GM13976 (cell line): ENCODE measurements at regions not wholly inside any gene's neighbourhood (a gene's known extent, or its start where the extent isn't known, plus 50 kb on each side); places are given as distances from the start of the nearest gene placed in this dataset.

Experiments
- DNase-seq: peaks from one replicate; pipeline ENCODE4 v3.0.0; 2012; ENCODE audit warnings: low spot score
- in situ Hi-C: fragments of 300-500 bp; cut with MboI; formaldehyde crosslinking; loops from one replicate; pipeline ENCODE4 v1.12.0; 2022; ENCODE audit warnings: low sequenced_read_pairs, mixed read lengths, inconsistent platforms; ENCODE audit not compliant: unreplicated experiment
- TF ChIP-seq, protein P1 (sequence below): IDR thresholded peaks from 2 replicates; pipeline ENCODE4 v1.5.1; 2012; ENCODE audit warnings: borderline replicate concordance, mild to moderate bottlenecking; ENCODE audit not compliant: insufficient read depth; ENCODE audit errors: extremely low read depth, missing control alignments, control extremely low read depth

GRCh38 chr6:1540864-1541521, 68.7 kb upstream of the FOXC1 start:
- no peak for DNase-seq
- TF ChIP-seq, protein P1, sequence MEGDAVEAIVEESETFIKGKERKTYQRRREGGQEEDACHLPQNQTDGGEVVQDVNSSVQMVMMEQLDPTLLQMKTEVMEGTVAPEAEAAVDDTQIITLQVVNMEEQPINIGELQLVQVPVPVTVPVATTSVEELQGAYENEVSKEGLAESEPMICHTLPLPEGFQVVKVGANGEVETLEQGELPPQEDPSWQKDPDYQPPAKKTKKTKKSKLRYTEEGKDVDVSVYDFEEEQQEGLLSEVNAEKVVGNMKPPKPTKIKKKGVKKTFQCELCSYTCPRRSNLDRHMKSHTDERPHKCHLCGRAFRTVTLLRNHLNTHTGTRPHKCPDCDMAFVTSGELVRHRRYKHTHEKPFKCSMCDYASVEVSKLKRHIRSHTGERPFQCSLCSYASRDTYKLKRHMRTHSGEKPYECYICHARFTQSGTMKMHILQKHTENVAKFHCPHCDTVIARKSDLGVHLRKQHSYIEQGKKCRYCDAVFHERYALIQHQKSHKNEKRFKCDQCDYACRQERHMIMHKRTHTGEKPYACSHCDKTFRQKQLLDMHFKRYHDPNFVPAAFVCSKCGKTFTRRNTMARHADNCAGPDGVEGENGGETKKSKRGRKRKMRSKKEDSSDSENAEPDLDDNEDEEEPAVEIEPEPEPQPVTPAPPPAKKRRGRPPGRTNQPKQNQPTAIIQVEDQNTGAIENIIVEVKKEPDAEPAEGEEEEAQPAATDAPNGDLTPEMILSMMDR: no peak
- in situ Hi-C loops: no loop called here

DNA sequence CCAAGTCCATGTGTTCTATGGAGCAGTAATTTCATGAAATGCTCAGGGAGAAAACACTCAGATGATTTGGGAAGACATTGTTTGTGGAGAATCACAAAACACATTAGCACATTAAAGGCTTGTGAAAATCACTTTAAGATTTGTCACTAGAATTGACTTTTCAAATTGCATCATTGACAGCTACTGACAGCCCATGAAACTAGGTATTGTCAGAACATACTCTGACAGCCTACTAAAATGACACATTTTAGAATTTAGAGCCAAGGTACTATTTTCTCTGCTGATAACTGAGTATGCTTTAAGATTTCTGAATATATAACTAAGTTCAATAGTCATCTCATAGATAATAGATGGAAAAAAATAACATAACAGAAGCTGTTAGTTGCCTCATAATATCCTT, 67.4 kb upstream of the FOXC1 start:
- TF ChIP-seq, protein P1: no peak

GRCh38 chr6:1542764-1543163, 67.0 kb upstream of the FOXC1 start:
- in situ Hi-C loops: no loop called here
- TF ChIP-seq, protein P1: no peak
- DNase-seq: no peak

More for the DNA sequence above, 67.4 kb upstream of the FOXC1 start:
- in situ Hi-C loops: no loop called here
- no peak for DNase-seq

- in situ Hi-C loops: no loop called here
- TF ChIP-seq, protein P1: no peak
- no peak for DNase-seq
These were observed 65.7 kb upstream of the FOXC1 start for GRCh38 chr6:1544000-1544399.

DNA sequence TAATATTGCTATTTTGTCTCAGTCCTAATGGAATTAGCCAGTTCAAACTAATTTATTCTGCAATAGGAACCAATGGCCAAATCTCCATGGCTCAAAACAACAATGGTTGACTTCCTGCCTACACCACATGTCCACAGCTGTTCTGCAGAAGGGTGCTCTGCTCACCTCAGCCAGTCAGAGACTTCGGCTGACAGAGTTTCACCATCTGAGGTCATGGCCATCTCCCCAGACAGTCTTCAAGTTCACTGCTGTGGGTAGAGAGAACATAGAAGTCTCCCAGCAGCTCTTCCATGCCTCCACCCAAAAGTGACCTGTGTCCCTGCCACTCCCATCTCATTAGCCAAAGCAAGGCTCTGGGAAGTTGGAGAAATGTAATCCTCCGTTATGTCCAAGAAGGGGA, 65.1 kb upstream of the FOXC1 start:
- in situ Hi-C loops: no loop called here
- TF ChIP-seq, protein P1: no peak
- DNase-seq: no peak

DNA sequence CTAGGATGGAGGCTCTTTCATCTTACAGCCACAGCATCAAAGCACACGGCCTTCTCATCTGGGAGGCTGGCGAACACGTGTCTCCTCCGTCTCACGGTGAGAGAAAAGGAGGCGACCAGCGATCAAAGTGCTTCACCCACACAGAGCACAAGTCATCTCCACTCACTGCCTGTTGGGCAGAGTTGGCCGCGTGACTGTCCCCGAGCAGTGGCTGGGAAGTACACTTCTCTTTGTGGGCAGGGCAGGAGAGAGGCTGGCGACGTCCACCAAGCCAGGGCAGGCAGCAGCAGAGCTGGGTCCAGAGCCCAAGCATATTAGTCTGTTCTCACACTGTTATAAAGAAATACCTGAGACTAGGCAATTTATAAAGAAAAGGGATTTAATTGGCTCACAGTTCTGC, 64.1 kb upstream of the FOXC1 start:
- DNase-seq: no peak
- in situ Hi-C loops: no loop called here
- TF ChIP-seq, protein P1: no peak

DNA sequence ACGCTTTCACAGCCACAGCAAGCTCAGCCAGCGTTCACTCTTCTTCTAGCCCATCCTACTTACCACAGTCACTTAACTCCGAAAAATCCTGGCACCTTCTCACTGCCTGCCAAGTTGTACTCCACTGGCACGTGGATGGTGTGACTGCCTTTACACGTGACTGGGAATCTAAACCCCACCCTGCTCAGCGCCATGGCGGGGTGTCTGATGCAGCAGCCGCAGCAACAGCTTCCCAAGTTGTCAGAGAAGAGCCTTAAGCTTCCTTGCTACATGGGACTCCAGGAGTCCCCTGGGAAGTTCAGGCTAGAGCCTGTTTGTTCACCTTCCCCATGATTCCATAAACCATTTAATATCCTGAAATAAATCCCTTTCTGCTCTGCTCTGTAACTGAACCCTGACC, 61.9 kb upstream of the FOXC1 start:
- no peak for DNase-seq
- TF ChIP-seq, protein P1: no peak
- in situ Hi-C loops: no loop called here
